Dedifferentiated amniotic fluid mesenchymal stem cell (primary cell): ENCODE measurements at regions not wholly inside any gene's neighbourhood (a gene's known extent, or its start where the extent isn't known, plus 50 kb on each side); places are given as distances from the start of the nearest gene placed in this dataset.
A peak's percentile ranks its signal among the peaks of the same experiment; 100 is the strongest.

ENCODE experiments used
- DNase-seq: peaks from one replicate; pipeline ENCODE4 v3.0.0-alpha.2; 2016; ENCODE audit errors: extremely low spot score

DNA sequence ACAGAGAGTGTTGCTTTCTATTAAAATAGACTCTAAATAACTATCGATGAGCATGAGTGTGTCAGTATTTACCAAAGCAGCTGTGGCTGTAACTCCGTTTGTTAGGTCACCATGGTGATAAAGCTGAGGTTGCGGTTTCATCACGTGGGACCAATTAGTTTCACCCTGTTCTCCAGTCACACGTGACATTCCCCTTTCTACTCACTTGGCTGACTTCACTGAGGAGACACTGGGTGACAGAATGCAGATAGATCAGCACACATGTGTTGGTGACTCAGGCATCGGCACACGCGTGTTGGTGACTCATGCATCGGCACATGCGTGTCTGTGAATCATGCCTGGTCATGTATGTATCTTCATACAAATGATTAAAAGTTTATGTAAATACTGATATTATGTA, 285.4 kb downstream of the THBS2 start:
- peak; percentile 66 for DNase-seq

- DNase-seq = peak; percentile 25
Observed at GRCh38 chr6:168967281-168967925, 286.2 kb downstream of the THBS2 start.

GRCh38 chr6:168964138-168964835, 289.4 kb downstream of the THBS2 start:
- DNase-seq = peak; percentile 80

DNA sequence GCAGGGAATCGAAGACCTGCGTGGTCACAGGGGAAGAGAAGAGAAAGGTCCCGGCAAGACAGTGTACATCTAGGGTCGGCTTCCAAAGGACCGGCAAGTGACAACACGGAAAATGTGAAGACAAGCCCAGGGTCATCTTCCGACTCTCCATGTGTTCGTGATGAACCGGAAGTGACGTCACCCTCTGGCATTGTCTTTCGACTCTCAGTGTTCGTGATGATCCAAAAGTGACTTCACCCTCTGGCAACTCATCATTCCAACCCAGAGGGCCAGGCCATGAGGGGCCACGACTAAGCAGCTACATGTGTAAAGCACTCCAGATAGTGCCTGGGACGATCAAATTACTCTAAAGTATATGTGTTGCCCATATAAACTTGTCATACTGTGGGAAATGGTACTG, 290.8 kb downstream of the THBS2 start:
- no peak for DNase-seq

- DNase-seq = no peak
Observed at GRCh38 chr6:168961264-168961656, 292.4 kb downstream of the THBS2 start.

DNA sequence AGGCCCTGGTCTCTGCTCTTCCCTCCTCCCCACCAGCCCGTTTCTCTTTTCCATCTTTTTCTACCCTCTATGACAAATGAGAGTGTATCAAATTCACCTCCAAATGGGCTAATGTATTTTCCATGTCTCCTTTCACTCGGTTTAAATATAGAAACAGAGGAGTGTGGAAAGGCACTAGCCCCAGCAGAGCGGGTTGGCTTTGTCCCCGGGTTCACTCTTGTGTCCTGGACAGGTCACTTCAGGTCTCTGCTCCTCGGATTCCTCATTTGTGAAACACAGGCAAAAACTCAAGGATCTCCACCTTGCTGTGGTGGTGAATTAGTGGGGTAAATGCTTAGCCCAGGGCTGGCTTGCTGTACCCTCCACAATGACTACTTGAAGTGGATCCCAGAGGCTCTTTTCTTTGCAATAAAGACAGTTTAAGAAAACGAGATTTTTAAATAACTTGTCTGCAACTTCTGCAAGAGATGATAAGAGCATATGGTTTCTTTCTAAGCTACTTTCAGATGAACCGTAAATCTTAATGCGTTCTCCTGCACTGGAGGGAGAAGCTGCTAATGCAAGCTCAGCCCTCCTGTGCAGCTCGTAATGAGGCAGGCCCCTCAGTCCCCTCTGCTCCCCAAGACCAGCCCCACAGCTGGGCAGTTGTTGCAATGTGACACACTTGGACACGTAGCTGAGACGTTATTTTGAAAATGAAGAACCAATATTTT, 292.9 kb downstream of the THBS2 start:
- DNase-seq = no peak

DNA sequence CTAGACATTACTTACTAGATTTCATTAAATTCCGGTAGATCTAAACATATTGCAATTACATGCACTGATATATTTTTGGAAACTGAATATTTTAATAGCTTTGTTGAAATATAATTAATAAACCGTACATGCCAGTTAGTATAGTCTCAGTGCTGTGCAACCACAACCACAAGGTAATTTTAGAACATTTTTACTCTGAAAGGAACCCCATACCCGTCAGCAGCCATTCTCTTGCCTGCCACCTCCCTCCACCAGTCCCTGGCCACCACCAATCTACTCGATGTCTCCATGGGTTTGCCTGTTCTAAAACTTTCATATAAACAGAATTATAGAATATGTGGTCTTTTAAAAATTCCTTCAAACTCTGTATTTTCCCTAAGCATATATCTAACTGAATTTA, 293.9 kb downstream of the THBS2 start:
- DNase-seq = no peak

DNA sequence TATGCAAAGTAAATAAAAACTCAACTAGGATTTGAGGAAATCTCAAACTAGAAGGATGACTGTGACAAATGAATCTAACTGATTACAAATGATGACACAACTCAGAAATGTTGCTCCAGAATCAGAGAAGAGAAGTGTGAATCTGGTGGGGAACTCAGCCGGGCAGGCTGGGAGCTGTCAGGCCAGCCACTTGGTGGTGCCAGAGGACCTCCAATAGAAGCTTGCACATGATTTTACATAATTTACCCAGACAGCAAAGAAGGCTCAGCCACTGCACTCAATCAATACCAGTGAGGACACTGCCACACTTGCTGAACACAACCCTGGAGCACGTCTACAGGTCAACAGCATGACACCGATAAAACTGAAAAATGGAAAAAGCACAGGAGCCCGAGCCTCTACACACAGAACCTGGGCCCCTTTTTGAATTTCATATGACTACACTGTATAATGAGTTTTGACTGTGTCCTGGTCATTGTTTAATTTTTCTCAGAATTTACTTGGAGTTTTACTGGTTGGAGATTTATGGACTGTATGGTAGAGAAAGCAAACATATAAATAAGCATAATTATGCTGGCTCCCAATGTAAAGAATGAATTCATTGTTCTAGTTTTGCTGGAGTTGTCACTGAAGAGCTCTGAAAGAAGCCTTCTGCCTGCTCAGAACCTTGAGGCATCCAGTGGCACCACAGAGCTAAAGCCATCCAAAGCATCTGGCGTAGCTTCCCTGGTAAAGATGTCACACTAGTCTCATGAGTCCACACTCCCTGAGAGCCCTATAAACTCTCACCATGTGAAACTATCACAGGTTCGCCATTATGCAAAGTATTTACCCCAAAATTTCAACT, 296.5 kb downstream of the THBS2 start:
- DNase-seq = peak; percentile 88

- peak; percentile 42 for DNase-seq
Observed at GRCh38 chr6:168956141-168956838, 297.4 kb downstream of the THBS2 start.

GRCh38 chr6:168953461-168953860, 300.2 kb downstream of the THBS2 start:
- no peak for DNase-seq

- no peak for DNase-seq
Observed at GRCh38 chr6:168951217-168951616, 302.4 kb downstream of the THBS2 start.

DNA sequence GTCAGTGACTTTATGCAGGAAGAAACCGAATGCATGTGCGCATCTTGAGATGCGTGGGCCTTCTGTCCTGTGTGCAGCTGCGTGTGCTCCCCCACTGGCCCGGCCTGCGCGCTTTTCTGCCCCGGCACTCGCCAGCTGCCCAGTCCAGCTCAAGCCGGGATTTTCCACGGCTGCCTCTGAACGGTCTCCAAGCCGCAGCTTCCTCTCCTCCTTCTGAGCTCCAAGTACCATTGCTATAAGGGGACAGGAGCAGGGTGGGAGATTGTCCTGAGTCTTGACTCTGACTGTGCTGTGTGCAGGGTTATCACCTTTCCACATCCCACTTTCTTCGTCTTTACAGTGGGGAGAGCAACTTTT, 302.8 kb downstream of the THBS2 start:
- no peak for DNase-seq

GRCh38 chr6:168949981-168950857, 303.4 kb downstream of the THBS2 start:
- DNase-seq = peak; percentile 22

DNA sequence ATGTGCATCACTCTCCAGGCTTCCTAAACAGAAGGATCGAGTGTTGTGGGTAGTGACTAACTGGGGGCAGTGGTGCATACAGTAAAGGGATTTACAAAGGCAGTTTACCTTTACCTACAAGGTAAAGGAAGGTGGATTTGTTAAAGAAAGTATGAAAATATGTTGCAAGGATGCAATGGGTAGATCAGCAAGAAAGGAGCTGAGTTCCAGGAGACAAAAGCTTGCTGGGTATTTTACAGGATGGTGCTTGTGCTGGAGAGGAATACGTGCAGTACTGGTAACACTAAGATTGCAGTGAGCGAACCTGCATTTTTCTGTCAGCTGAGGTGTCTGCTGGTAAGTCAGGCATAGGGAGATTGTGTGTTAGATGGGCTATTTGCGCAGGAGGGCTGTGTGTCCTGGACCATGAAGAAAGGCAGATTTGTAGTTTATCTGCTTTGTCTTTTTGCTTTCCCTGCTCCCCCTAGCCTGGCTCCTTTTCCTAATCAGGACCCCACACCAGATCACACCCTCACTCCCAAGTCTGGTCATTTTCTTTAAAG, 304.6 kb downstream of the THBS2 start:
- no peak for DNase-seq

DNA sequence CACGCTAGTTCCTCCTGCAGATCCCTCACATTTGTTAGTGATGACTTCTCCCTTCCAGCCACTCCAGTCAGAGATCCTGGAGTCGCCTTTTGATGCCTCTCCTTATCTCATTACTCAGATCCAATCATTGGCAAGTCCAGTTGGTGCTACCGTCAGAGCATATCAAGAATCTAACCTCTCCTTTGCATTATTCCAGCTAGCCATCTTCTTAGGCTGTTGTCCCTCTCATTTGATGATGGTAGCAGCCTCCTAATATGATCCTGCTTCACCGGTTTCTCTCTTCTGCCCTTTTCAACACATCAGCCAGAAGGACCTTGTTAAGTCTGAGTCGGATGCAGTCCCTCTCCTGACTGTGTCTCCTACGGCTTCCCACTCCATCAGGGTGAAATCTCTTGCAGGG, 305.6 kb downstream of the THBS2 start:
- DNase-seq = no peak

- DNase-seq = no peak
Observed at GRCh38 chr6:168943231-168943905, 310.3 kb downstream of the THBS2 start.

GRCh38 chr6:168942646-168943045, 311.0 kb downstream of the THBS2 start:
- no peak for DNase-seq

GRCh38 chr6:168941036-168941435, 312.6 kb downstream of the THBS2 start:
- DNase-seq = no peak

DNA sequence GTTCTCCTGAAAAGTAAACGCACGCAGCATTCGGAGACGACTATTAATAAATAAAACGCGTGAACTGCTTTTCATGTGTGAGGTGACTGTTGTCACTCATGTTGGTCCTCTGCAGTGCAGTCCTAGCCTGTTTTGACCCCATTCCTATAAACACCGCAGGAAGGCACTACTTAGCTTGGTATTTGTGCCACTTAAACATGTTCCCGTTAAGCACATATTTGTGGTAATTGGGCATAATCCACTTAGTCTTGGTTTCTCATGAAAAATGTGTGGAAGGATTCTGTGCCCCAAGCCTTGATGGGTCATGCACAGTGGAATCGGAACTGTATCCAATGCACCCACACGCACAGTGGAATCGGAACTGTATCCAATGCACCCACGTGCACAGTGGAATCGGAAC, 313.9 kb downstream of the THBS2 start:
- DNase-seq = no peak

- DNase-seq = no peak
Observed at GRCh38 chr6:168939041-168939440, 314.6 kb downstream of the THBS2 start.
